ENCODE measurements at regions not wholly inside any gene's neighbourhood (a gene's known extent, or its start where the extent isn't known, plus 50 kb on each side); places are given as distances from the start of the nearest gene placed in this dataset.

DNA sequence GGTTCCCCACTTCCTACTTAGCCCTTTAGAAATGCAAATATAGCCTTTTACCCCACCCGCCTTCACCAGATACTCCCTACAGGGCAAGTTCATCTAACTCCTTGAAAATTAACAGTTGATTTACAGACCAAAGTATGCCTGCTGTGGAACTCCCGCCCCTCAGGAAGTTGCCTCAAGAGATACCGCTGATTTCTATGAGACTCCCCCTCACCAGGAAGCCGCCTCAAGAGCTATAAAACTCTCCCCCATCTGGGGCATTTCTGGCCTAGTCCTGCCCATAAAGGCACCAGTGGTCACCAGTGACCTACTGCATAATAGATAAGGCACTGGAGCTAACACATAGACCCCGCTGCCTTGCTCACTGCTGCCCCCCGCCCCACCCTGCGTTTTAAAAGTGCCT lies 201.7 kb upstream of the UBL3 start:
- TF ChIP-seq, protein P1, sequence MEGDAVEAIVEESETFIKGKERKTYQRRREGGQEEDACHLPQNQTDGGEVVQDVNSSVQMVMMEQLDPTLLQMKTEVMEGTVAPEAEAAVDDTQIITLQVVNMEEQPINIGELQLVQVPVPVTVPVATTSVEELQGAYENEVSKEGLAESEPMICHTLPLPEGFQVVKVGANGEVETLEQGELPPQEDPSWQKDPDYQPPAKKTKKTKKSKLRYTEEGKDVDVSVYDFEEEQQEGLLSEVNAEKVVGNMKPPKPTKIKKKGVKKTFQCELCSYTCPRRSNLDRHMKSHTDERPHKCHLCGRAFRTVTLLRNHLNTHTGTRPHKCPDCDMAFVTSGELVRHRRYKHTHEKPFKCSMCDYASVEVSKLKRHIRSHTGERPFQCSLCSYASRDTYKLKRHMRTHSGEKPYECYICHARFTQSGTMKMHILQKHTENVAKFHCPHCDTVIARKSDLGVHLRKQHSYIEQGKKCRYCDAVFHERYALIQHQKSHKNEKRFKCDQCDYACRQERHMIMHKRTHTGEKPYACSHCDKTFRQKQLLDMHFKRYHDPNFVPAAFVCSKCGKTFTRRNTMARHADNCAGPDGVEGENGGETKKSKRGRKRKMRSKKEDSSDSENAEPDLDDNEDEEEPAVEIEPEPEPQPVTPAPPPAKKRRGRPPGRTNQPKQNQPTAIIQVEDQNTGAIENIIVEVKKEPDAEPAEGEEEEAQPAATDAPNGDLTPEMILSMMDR (IDR thresholded peaks at IDR 0.05; ENCODE audit: extremely low read depth in 1 of 2, insufficient read depth in 1 of 2, low read depth in 1 of 2, low read length in 2 of 2) = no peak
- TF ChIP-seq POLR2AphosphoS5 (IDR thresholded peaks at IDR 0.05; ENCODE audit: insufficient read depth, low read depth, low read length) = no peak
